Astrocyte (in vitro differentiated cells and primary cell): ENCODE measurements at regions not wholly inside any gene's neighbourhood (a gene's known extent, or its start where the extent isn't known, plus 50 kb on each side); places are given as distances from the start of the nearest gene placed in this dataset.

Experiments
- EZH2 ChIP-seq: IDR thresholded peaks from 2 replicates; pipeline ENCODE4 v1.6.1; 2012; ENCODE audit warnings: mild to moderate bottlenecking, low read length, inconsistent platforms; ENCODE audit not compliant: insufficient read depth
- TF ChIP-seq, protein P1 (sequence below): IDR thresholded peaks from 2 replicates; pipeline ENCODE4 v1.5.1; 2011; ENCODE audit warnings: low read depth, mild to moderate bottlenecking, inconsistent platforms, low read length, moderate library complexity; ENCODE audit not compliant: insufficient read depth

DNA sequence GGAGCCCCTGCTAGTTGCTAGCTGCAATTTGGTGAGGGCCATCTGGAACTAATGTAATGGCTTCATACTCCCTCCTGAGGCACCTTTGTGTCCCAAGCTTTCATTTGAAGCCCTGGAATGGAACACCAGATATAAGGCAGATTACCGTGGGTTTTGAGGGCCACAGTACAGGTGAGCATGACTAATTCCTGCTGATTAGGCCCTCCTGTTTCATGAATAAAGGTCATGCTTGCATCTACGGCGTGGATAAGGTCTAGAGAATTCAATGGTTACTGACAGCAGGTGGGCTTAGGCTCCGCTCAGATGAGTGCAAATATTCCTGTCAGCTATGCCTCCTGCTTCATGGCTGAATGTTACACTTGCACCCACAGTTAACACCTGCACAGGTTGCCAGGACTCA, 495.4 kb downstream of the NAP1L3 start:
- TF ChIP-seq, protein P1, sequence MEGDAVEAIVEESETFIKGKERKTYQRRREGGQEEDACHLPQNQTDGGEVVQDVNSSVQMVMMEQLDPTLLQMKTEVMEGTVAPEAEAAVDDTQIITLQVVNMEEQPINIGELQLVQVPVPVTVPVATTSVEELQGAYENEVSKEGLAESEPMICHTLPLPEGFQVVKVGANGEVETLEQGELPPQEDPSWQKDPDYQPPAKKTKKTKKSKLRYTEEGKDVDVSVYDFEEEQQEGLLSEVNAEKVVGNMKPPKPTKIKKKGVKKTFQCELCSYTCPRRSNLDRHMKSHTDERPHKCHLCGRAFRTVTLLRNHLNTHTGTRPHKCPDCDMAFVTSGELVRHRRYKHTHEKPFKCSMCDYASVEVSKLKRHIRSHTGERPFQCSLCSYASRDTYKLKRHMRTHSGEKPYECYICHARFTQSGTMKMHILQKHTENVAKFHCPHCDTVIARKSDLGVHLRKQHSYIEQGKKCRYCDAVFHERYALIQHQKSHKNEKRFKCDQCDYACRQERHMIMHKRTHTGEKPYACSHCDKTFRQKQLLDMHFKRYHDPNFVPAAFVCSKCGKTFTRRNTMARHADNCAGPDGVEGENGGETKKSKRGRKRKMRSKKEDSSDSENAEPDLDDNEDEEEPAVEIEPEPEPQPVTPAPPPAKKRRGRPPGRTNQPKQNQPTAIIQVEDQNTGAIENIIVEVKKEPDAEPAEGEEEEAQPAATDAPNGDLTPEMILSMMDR = no peak
- TF ChIP-seq EZH2 = no peak
